ENCODE measurements at regions not wholly inside any gene's neighbourhood (a gene's known extent, or its start where the extent isn't known, plus 50 kb on each side); places are given as distances from the start of the nearest gene placed in this dataset.

DNA sequence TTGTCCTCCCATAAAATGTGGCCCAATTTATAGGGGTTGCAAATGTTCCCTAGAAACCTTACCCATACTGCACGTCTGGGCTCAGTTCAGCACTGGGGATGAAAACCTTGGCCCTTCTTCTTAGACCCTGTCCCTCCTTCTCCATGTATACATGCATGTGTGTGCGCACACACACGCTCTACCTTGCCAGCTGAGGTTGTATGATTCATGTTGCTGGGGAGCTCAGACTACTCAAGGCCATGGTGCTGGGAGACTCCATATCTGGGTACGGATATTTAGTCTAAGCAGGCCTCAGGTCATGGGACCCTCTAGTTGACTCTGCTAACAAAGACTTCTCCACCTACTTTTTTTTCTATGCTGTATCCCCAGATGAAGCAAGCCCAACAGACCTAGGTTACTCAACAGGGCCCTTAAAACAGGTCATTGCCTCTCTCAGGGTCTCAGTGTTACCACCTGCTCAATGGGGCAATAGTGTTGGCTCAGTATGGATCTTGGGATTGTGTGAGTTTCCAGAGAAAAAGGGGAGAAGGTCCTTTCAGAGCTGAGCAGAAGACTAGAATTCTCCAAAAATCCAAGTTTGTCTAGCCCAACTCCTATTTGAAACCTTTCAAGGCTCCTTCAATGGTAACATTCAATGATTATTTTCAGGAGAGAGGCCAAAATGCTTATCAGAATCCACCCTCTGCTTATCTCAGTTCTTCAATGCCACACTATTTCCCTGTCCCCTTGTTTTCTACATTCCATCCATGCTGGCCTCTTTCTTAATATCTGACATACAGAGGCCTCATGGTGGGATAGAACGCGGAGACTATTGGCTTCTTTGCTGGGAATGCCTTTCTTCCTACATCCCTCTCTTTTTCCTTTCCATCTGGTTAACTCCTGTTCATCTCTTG lies 123.6 kb upstream of the PITX1 start (continued):
- TF ChIP-seq ZNF207 (IDR thresholded peaks at IDR 0.05; ENCODE audit: borderline replicate concordance) (no peak), REL (CRISPR knock-in tag; conservative IDR thresholded peaks at IDR 0.05) (no peak), MYNN (CRISPR knock-in tag; IDR thresholded peaks at IDR 0.05; ENCODE audit: low read depth) (no peak), ZFP36L2 (CRISPR knock-in tag; IDR thresholded peaks at IDR 0.05) (no peak), ZNF33B (CRISPR knock-in tag; IDR thresholded peaks at IDR 0.05) (no peak), MIER3 (CRISPR knock-in tag; IDR thresholded peaks at IDR 0.05; ENCODE audit: borderline replicate concordance) (no peak; the same call in 1 of the 2 replicates), MEIS2 (CRISPR knock-in tag; IDR thresholded peaks at IDR 0.05) (no peak), GFI1 (CRISPR knock-in tag; IDR thresholded peaks at IDR 0.05; ENCODE audit: borderline replicate concordance) (no peak; the same call in 1 of the 2 replicates), KAT7 (CRISPR knock-in tag; IDR thresholded peaks at IDR 0.05; ENCODE audit: borderline replicate concordance) (peak; percentile 36; the same call in 1 of the 2 replicates), ZNF30 (CRISPR knock-in tag; IDR thresholded peaks at IDR 0.05) (no peak), ATF7-NPFF (CRISPR knock-in tag; IDR thresholded peaks at IDR 0.05; ENCODE audit: low read depth) (no peak), FIP1L1 (IDR thresholded peaks at IDR 0.05; ENCODE audit: borderline replicate concordance, insufficient read depth, low read depth, low read length) (no peak), HDAC1 (CRISPR knock-in tag; IDR thresholded peaks at IDR 0.05) (no peak)
- TF ChIP-seq, protein P1, sequence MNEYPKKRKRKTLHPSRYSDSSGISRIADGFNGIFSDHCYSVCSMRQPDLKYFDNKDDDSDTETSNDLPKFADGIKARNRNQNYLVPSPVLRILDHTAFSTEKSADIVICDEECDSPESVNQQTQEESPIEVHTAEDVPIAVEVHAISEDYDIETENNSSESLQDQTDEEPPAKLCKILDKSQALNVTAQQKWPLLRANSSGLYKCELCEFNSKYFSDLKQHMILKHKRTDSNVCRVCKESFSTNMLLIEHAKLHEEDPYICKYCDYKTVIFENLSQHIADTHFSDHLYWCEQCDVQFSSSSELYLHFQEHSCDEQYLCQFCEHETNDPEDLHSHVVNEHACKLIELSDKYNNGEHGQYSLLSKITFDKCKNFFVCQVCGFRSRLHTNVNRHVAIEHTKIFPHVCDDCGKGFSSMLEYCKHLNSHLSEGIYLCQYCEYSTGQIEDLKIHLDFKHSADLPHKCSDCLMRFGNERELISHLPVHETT (CRISPR knock-in tag; conservative IDR thresholded peaks at IDR 0.05), result no peak
- TF ChIP-seq, protein P2, sequence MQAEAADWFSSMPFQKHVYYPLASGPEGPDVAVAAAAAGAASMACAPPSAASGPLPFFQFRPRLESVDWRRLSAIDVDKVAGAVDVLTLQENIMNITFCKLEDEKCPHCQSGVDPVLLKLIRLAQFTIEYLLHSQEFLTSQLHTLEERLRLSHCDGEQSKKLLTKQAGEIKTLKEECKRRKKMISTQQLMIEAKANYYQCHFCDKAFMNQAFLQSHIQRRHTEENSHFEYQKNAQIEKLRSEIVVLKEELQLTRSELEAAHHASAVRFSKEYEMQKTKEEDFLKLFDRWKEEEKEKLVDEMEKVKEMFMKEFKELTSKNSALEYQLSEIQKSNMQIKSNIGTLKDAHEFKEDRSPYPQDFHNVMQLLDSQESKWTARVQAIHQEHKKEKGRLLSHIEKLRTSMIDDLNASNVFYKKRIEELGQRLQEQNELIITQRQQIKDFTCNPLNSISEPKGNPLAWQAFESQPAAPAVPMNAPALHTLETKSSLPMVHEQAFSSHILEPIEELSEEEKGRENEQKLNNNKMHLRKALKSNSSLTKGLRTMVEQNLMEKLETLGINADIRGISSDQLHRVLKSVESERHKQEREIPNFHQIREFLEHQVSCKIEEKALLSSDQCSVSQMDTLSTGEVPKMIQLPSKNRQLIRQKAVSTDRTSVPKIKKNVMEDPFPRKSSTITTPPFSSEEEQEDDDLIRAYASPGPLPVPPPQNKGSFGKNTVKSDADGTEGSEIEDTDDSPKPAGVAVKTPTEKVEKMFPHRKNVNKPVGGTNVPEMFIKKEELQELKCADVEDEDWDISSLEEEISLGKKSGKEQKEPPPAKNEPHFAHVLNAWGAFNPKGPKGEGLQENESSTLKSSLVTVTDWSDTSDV (CRISPR knock-in tag; IDR thresholded peaks at IDR 0.05), result no peak
- TF ChIP-seq, protein P3, sequence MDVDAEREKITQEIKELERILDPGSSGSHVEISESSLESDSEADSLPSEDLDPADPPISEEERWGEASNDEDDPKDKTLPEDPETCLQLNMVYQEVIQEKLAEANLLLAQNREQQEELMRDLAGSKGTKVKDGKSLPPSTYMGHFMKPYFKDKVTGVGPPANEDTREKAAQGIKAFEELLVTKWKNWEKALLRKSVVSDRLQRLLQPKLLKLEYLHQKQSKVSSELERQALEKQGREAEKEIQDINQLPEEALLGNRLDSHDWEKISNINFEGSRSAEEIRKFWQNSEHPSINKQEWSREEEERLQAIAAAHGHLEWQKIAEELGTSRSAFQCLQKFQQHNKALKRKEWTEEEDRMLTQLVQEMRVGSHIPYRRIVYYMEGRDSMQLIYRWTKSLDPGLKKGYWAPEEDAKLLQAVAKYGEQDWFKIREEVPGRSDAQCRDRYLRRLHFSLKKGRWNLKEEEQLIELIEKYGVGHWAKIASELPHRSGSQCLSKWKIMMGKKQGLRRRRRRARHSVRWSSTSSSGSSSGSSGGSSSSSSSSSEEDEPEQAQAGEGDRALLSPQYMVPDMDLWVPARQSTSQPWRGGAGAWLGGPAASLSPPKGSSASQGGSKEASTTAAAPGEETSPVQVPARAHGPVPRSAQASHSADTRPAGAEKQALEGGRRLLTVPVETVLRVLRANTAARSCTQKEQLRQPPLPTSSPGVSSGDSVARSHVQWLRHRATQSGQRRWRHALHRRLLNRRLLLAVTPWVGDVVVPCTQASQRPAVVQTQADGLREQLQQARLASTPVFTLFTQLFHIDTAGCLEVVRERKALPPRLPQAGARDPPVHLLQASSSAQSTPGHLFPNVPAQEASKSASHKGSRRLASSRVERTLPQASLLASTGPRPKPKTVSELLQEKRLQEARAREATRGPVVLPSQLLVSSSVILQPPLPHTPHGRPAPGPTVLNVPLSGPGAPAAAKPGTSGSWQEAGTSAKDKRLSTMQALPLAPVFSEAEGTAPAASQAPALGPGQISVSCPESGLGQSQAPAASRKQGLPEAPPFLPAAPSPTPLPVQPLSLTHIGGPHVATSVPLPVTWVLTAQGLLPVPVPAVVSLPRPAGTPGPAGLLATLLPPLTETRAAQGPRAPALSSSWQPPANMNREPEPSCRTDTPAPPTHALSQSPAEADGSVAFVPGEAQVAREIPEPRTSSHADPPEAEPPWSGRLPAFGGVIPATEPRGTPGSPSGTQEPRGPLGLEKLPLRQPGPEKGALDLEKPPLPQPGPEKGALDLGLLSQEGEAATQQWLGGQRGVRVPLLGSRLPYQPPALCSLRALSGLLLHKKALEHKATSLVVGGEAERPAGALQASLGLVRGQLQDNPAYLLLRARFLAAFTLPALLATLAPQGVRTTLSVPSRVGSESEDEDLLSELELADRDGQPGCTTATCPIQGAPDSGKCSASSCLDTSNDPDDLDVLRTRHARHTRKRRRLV (CRISPR knock-in tag; IDR thresholded peaks at IDR 0.05), result no peak
- TF ChIP-seq, protein P4, sequence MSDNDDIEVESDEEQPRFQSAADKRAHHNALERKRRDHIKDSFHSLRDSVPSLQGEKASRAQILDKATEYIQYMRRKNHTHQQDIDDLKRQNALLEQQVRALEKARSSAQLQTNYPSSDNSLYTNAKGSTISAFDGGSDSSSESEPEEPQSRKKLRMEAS (IDR thresholded peaks at IDR 0.05), result peak; percentile 39; the same call in 1 of the 2 replicates
- TF ChIP-seq, protein P5, sequence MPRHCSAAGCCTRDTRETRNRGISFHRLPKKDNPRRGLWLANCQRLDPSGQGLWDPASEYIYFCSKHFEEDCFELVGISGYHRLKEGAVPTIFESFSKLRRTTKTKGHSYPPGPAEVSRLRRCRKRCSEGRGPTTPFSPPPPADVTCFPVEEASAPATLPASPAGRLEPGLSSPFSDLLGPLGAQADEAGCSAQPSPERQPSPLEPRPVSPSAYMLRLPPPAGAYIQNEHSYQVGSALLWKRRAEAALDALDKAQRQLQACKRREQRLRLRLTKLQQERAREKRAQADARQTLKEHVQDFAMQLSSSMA (CRISPR knock-in tag; IDR thresholded peaks at IDR 0.05), result no peak
- TF ChIP-seq, protein P6, sequence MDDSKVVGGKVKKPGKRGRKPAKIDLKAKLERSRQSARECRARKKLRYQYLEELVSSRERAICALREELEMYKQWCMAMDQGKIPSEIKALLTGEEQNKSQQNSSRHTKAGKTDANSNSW (CRISPR knock-in tag; IDR thresholded peaks at IDR 0.05; ENCODE audit: borderline replicate concordance), result no peak

All from HepG2 (cell line).